HG03103 (cell line): ENCODE measurements at regions not wholly inside any gene's neighbourhood (a gene's known extent, or its start where the extent isn't known, plus 50 kb on each side); places are given as distances from the start of the nearest gene placed in this dataset.

Source experiments
- ATAC-seq: cut with Tn5 transposase; IDR thresholded peaks from one replicate; pipeline ENCODE4 v1.9.1; 2021; ENCODE audit warnings: low read depth; ENCODE audit not compliant: unreplicated experiment

DNA sequence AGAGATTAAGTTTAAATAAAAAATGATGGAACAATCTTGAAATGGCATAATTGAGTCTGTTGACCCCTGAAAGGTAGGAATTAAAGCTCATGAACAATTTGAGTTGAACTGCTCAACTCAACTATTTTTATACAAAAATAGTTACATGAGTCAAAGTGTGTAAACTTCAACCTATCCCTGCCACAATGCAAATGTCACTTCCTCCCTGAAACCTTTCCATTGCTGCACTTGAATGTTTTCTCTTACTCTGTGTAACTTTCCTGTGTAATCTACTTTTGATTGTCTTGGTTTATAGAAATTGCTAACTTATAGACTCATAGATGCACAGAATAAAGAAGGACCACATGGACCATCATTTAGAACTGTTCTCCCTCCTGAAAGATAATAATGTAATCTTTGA lies 218.5 kb downstream of the GBA3 start:
- no peak for ATAC-seq

DNA sequence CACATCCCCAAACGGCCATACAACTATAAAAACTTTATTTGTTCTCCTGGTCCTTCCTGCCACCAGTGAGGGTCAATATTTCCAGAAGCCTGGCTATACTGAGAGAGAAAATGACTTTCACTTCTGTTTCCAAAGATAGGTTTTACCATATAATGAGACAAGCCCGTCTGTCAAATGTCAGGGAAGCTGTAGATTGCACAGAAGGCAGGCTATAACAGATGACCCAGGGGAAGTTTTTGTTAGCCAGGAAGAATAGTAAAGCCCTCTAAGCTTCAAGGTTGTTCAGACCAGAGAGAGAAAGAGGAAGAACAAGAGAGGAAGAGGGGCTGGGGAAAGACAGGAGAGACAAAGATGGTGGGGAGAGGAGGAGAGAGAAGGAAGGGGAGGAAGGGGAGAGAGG lies 217.5 kb downstream of the GBA3 start:
- ATAC-seq, result no peak

DNA sequence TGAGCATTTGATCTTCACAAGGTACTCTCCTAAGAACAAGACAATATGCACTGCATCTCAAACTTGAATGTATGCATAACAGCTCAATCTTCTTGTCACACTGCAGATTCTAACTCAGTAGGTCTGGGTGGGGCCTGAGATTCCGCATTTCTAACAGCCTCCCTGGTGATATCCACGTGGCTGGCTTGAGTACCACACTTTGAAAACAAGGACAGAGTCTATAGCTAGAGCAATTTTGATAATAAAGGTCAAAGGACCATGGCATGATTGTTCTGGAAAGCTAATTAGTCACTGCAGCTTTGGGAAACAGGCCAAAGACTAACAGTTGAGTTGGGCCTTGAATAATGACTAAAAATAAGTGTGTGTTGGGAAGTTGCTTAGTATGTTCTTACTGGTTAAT lies 213.3 kb downstream of the GBA3 start:
- ATAC-seq, result no peak

DNA sequence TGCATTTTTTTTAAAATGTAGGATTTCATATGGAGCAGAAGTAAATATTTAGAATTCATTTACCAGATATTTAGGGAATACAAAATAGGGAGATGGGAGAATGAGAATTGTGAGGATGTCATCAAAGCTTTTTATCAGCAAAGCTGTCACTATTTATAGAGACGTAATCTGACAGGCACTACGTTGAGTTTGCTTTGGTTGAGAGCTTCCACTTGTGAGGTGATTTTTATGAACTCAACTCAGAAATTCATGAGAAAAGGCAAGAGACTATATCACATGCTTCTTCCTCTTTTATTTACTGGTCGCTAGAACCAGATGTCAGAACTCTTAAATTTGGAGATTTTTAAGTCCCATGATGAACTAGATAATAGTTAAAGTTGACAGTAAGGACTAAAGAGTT lies 211.2 kb downstream of the GBA3 start:
- no peak for ATAC-seq

DNA sequence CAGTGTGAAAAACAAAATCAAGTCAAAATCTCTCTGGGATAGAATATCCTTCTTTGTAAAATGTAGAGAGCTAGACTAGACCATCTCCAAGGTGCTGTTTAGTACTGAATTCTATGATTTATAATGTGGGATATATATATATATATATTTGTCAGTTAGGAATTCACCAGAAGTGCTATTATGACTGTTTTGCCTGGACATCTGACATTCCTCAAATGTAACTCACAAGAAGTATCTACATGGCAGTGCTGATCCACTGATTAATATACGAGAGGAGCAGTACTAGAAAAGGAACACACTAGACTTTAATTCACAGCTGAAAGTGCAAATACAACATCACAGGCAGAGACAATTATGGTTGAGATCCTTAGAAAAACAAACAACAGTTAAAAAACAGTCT lies 208.9 kb downstream of the GBA3 start:
- ATAC-seq, result no peak

DNA sequence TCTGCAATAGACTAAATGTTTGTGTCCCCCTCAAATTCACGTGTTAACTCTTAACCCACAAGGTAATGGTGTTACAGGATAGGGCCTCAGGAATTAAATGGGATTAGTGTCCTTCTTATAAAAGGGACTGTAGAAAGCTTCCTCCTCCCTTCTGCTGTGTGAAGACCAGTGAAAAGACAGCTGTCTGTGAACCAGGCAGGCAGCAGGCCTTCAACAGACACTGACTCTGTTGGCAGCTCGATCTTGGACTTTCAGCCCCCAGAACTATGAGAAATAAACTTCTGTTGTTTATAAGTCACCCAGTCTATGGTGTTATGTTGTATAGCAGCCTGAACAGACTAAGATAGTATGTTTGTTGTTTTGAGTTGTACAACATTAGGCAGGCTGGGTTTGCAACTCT lies 208.1 kb downstream of the GBA3 start:
- no peak for ATAC-seq

DNA sequence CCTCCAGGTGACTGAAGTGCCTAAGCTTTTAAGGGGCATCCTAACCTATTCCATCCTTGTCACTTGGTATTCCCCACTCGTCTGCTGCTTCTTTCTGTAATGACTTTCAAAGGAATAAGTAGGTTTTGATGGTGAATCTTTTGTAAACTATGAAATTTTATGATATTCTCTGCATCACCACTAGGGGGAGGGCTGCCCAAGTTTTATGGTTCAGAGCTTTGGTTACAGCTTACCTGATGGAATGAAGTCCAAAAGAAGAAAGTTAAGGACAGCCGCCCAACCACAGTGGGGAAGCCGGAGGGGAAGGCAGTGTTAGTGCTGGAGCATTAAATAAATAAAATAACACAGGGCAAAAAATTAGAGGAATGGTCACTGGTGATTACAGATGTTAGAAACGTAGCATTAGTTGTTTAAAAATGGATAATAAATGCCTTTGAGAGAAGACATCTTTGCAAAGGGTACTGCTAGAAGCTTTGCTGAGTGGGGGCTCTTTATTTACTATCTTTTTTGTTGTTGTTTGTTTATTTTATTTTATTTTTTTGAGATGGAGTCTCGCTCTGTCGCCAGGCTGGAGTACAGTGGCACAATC lies 204.9 kb downstream of the GBA3 start:
- ATAC-seq, result no peak

DNA sequence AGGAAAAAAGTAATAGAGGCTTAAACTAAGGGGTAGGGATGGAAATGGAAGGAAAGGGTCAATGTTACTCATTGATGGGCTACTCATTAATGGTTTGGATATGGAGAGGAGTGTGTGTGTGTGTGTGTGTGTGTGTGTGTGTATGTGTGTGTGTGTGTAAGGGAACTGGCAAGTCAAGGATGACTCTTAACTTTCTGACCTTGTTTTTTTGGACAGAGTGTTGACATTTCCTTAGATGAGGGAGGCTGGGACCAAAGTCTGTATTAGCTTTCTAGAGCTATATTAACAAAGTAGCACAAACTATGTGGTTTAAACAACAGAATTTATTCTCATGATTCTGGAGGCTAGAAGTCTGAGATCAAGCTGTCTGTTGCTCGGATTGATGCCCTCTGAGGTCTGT lies 202.7 kb downstream of the GBA3 start:
- no peak for ATAC-seq

DNA sequence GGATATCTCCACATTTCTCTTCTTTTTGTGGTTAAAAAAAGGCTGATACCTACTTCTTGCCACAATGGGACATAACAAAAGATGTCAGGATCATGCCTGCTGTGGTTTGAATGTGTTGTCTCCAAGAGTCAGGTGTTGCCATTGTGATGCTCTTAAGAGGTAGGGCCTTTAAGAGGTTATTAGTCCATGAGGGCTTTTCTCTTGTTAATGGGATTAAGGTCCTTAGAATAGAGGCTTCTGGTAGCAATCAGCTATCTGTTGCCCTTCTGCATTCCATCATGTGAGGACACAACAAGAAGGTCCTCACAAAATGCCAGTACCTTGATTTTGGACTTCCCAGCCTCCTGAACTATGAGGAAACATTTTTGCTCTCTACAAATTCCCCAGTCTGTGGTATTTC lies 191.4 kb downstream of the GBA3 start:
- ATAC-seq, result no peak

DNA sequence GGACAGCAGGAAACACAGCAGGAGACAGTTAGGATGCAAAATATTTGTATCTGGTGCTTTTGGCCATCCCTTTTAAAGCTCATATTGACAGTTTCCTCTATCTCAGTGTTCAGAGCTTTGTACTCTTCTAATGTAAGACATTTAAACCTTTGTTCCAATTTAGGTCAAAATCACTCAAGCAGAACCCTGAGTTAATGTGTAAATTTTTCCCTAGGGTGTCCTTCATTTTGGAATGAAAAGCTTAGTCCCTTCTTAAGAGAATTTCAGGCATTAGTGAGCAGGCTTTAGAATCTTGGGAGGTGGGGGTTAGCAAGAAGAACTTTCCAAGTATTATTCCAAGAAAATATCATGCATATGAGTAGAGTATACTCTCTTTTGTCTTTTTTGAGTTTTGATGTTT lies 188.7 kb downstream of the GBA3 start:
- ATAC-seq, result no peak

DNA sequence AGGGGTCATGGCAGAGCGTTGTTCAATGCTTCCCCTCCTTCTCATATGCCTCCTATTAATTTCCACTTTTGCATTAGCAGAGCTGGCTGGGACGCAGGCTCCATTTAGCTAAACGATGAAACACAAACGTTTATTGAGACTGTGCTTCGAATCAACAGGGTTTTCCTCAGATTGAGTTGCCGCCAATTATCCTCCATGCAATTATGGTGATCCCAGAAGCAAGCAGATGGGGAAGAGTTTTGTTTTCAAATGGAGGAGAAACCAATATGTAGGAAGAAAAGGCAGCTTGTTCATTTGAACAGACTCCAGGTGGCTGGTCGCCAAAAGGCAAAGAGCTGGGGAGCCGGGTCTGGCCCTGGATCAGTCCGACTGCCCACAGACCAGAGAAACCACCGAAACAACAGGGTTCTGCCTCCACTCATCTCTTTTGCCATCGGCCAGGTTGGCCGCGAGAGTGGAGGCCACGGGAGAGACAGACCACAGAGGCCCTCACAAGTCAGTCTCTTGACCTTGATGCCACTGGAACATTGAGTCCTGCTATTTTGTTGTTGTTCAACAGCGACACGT lies 184.8 kb downstream of the GBA3 start:
- no peak for ATAC-seq

DNA sequence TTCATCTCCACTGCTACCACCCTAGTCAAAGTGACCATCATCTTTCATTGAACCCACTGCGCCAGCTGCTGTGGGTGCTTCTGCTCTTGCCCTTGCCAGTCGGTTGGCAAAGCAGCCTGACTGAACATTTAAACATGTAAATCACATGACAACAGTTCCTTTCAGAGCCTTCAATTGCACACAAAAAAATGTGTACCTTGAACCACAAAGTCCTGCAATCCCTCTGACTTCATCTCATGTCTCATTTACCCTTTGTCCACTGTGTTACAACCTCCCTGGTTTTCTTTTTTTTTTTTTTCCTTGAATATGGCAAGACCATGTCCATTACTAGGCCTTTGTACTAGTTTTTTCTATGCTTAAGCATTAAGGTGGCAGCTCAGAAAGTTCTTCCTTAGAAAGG lies 183.5 kb downstream of the GBA3 start:
- no peak for ATAC-seq

DNA sequence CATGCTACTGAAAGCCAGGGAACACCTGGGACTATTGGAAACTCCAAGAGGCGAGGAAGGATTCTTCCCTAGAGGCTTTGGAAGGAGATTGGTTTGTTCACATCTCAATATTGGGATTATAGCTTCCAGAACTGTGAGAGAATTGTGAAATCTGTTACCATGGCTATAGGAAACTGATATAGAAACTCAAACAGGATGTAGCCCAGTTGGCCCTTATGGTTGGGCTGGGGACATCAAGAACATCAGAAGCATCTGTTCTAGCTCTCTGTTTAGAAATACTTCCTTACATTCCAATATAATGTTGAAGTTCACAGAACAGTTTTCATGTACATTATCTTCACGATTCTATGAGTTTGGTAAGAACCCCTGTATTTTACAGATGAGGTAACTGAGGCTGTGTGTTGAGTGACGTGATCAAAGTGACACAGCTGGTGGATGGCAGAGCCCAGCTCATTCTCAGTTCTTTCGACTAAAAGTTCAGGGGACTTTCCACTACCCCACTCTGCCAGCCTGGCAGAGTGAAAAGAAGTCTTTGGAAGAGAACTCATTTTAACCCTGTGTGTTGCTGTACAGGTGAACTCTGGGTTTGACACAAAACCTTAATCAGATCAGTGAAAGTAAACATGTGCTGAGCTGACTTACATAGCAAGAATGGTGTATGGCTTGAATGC lies 183.0 kb downstream of the GBA3 start:
- ATAC-seq, result no peak

DNA sequence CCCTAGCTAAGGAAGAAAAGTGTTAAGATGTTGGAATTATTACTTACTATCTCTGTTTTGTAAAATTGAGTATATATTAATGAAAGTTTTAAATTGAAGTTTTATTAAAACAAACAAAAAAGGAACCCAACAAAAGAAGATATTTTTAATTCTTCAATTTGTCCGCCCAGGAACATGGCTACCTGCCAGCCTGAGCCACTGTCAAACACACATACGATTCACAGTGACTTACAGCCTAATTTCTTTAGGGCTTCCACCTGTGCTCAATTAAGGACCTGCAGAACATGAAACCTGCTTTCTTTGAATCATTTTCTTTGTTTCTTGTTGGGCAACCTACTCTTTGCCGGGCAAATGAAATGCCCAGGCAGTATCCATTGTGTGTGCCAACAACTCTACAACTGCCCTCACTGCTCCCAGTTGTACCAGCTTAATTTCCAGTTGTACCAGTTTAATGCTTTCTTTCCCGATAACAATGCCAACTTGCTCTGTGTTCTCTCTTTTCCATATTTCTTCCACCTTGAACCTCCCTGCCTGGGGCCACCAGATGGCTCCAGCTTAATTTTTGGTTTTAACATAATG lies 181.7 kb downstream of the GBA3 start:
- ATAC-seq, result no peak

DNA sequence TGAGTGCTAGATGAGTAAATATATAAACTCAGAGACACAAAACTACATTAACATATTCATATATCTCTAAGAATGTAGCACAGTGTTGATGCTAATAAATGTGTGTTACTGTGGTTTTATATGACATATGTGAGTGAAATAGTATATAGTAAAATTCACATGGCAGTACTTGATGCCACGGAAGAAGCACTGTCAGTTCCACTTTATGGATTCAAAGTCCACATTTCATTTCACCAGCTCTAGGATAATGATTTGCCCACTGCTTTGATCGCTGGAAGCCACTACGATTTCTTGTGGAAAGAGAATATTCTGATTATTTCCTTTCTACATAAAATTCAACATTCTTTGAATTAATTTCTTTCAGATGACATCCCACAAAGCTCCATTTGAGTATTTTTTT lies 181.2 kb downstream of the GBA3 start:
- no peak for ATAC-seq

DNA sequence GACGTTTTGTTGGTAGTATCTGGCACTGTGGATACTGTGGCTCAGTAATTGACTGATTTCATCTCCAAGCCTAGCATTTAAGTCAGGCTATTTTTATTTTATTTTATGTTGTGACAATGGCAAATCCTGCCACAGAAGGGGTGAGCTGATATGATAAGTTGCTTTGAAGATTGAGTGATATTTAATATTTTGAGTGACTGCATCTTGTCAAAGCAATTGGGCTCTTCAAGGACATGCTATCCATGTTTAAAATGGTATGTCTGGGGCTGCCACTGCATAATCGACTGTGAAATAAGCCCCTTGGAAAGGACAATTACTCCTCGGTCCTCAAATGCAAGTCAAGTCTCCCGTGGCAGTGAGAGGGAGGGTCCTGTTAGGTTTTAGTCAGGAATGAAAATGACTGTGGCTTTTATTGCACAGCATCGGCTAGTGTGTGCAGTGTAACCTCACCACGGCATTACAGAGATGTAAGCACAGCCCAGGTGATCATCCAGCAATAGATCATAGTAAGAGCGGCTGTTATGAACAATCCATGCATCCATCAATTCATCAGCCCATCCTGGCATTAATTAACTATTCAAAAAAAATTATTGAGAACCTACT lies 178.2 kb downstream of the GBA3 start:
- no peak for ATAC-seq

DNA sequence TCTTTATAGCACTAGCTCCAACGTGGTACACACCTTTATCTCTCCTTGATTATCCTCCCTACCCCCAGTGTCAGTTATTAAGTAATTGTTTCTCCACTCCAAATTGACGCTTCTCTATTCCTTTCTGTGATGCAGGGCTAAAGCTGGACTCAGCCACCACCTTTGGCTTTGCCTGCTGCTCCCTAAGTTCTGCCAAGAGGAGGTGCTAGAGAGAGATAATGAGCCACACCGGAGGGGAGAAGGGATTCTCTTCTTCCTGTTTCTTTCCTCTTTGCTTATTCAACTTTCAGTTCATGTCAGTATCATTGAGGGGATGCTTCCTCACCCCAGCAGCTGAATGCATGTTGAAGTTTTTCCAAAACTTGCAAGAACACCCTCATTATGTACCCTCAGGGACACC lies 176.5 kb downstream of the GBA3 start:
- ATAC-seq, result no peak
